ENCODE measurements at regions not wholly inside any gene's neighbourhood (a gene's known extent, or its start where the extent isn't known, plus 50 kb on each side); places are given as distances from the start of the nearest gene placed in this dataset.

DNA sequence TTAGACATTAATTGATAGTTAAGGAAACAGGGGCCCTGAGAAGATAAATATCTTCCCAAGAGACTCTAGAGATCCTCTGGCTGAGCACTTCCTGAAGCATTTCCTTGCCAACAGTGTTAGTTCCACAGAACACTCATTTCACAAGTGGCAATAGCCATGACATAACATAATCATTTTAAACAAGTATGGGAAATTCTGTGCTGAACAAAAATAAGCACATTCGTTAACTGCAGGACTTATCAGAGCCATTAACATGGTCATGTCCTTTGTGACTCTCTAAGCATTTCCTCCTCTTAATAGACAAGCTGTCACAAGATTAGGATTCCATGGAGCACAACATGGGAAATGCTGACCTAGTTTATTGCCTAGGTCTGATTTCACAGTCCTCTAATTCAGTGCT is 184.9 kb downstream of the SNX18 start:
- POLR2A ChIA-PET (ENCODE audit: unreplicated experiment): no interaction called here
- peak overlapping the region; percentile 58 for H3K27ac ChIP-seq (ENCODE audit: low read length)
- ATAC-seq (no peak), DNase-seq (no peak)
- no TSS peak for BruUV-seq (replicated peaks)
- H3K4me1 ChIP-seq (ENCODE audit: insufficient read depth, low read length): peaks cover 42% of the 10 kb centered on the region
- H3K9me2 ChIP-seq (replicated peaks; ENCODE audit: low read length): no peaks in the 10 kb centered on the region
- no peak overlapping the region for H3K4me3 ChIP-seq (ENCODE audit: low read length)
- no peak overlapping the region for H2AFZ ChIP-seq (ENCODE audit: low read length)
- intact Hi-C loops (cut with micrococcal nuclease): loop anchor here (5.0 to 10.0 kb wide), 2 partner anchors 40 to 178 kb away; no protein-coding TSS in a partner anchor
- H3K9me3 ChIP-seq (ENCODE audit: low read length): no peaks in the 10 kb centered on the region
- H3K27me3 ChIP-seq (ENCODE audit: low read length): no peaks in the 10 kb centered on the region
- H3K36me3 ChIP-seq (ENCODE audit: low read depth, low read length): no peaks in the 10 kb centered on the region
- H3K9ac ChIP-seq (ENCODE audit: low read length): no peak overlapping the region
- TF ChIP-seq, protein P1, sequence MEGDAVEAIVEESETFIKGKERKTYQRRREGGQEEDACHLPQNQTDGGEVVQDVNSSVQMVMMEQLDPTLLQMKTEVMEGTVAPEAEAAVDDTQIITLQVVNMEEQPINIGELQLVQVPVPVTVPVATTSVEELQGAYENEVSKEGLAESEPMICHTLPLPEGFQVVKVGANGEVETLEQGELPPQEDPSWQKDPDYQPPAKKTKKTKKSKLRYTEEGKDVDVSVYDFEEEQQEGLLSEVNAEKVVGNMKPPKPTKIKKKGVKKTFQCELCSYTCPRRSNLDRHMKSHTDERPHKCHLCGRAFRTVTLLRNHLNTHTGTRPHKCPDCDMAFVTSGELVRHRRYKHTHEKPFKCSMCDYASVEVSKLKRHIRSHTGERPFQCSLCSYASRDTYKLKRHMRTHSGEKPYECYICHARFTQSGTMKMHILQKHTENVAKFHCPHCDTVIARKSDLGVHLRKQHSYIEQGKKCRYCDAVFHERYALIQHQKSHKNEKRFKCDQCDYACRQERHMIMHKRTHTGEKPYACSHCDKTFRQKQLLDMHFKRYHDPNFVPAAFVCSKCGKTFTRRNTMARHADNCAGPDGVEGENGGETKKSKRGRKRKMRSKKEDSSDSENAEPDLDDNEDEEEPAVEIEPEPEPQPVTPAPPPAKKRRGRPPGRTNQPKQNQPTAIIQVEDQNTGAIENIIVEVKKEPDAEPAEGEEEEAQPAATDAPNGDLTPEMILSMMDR (conservative IDR thresholded peaks at IDR 0.05; ENCODE audit: low read depth, low read length): no peak
- TF ChIP-seq EZH2phosphoT487 (IDR thresholded peaks at IDR 0.05; ENCODE audit: borderline replicate concordance, low read length): no peak
- no peak for TF ChIP-seq EZH2 (IDR thresholded peaks at IDR 0.05; ENCODE audit: low read length, unreplicated experiment)
- H3K4me2 ChIP-seq (ENCODE audit: low read length): peak overlapping the region; percentile 43
- H4K20me1 ChIP-seq (ENCODE audit: low read length): no peaks in the 10 kb centered on the region
- CTCF ChIA-PET: no interaction called here
- no peaks in the 10 kb centered on the region for H3K79me2 ChIP-seq (ENCODE audit: low read length)
- H3F3A ChIP-seq (ENCODE audit: low read length, unreplicated experiment): no peaks in the 10 kb centered on the region

DNA sequence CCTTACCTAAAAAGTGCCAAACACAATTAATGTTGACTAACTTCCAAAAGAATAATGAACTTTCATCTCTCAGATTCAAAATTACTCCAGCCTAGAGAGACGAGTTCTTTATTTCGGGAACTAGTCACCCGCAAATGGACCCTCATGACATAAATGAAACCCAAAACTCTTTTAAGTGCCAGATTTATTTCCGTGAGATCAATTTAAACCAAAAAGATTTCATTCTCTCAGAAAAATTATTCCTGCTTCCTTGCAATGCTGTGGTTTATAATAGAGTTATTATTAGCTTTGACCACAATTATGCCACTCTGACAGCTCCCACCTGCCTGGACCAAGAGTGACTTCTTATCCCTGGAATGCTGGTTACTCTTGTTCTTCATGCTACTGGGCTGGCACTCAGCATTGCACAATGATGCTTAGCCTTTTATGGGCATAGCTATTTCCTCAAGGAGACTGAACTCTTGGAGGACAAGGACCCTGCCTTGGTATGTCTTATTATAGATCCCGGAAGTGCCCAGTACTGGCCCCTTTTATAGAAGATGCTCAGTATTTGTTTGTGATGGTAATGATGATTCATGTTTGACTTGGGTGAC is 183.5 kb downstream of the SNX18 start:
- ChIA-PET CTCF (no interaction called here), POLR2A (ENCODE audit: unreplicated experiment) (interaction anchor here (0.6 kb wide), 2 partner anchors 32 to 213 kb away, joined by 3 to 5 read pairs; no protein-coding TSS in a partner anchor)
- Histone ChIP-seq H3K4me1 (ENCODE audit: insufficient read depth, low read length) (peaks cover 42% of the 10 kb centered on the region), H3K79me2 (ENCODE audit: low read length) (no peaks in the 10 kb centered on the region), H3K9me3 (ENCODE audit: low read length) (no peaks in the 10 kb centered on the region), H3K9ac (ENCODE audit: low read length) (no peak overlapping the region), H3K27ac (ENCODE audit: low read length) (peak overlapping the region; percentile 69), H3K4me2 (ENCODE audit: low read length) (peak overlapping the region; percentile 73), H3K9me2 (replicated peaks; ENCODE audit: low read length) (no peaks in the 10 kb centered on the region), H3F3A (ENCODE audit: low read length, unreplicated experiment) (no peaks in the 10 kb centered on the region), H3K4me3 (ENCODE audit: low read length) (no peak overlapping the region), H4K20me1 (ENCODE audit: low read length) (no peaks in the 10 kb centered on the region), H3K27me3 (ENCODE audit: low read length) (no peaks in the 10 kb centered on the region), H2AFZ (ENCODE audit: low read length) (no peak overlapping the region), H3K36me3 (ENCODE audit: low read depth, low read length) (no peaks in the 10 kb centered on the region)
- intact Hi-C loops (cut with micrococcal nuclease): loop anchor here (5.0 to 10.0 kb wide), 2 partner anchors 41 to 176 kb away; no protein-coding TSS in a partner anchor
- ATAC-seq (peak; percentile 92), DNase-seq (peak; percentile 94)
- no TSS peak for BruUV-seq (replicated peaks)
- TF ChIP-seq EZH2phosphoT487 (IDR thresholded peaks at IDR 0.05; ENCODE audit: borderline replicate concordance, low read length): no peak
- no peak for TF ChIP-seq EZH2 (IDR thresholded peaks at IDR 0.05; ENCODE audit: low read length, unreplicated experiment)
- TF ChIP-seq, protein P1 (conservative IDR thresholded peaks at IDR 0.05; ENCODE audit: low read depth, low read length): no peak

DNA sequence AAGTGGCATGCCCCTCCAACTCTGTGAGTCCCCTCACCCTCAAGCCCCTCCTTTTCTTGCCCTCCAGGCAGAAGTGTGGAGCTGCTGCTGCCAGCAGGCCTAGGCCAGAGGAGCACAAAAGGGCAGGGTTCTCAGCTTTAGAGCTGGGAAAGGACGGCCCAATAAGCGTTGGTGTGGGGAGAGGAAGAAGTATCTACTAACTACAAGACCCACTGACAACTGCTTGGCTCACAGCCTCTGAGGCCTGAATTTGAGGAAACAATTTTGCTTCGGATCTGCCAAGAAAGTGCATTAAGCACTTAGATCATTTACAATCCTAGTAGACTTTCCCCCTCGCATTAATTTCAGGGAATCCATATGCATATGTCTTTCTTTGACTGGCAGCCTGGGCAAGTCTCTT is 179.4 kb downstream of the SNX18 start:
- no peak overlapping the region for H3K4me2 ChIP-seq (ENCODE audit: low read length)
- no peak for TF ChIP-seq EZH2 (IDR thresholded peaks at IDR 0.05; ENCODE audit: low read length, unreplicated experiment)
- no peak for TF ChIP-seq EZH2phosphoT487 (IDR thresholded peaks at IDR 0.05; ENCODE audit: borderline replicate concordance, low read length)
- TF ChIP-seq, protein P1 (conservative IDR thresholded peaks at IDR 0.05; ENCODE audit: low read depth, low read length): no peak
- no peaks in the 10 kb centered on the region for H3K9me2 ChIP-seq (replicated peaks; ENCODE audit: low read length)
- no peaks in the 10 kb centered on the region for H3K36me3 ChIP-seq (ENCODE audit: low read depth, low read length)
- no peaks in the 10 kb centered on the region for H3F3A ChIP-seq (ENCODE audit: low read length, unreplicated experiment)
- H3K27ac ChIP-seq (ENCODE audit: low read length): no peak overlapping the region
- H3K27me3 ChIP-seq (ENCODE audit: low read length): no peaks in the 10 kb centered on the region
- H3K79me2 ChIP-seq (ENCODE audit: low read length): no peaks in the 10 kb centered on the region
- H3K4me3 ChIP-seq (ENCODE audit: low read length): no peak overlapping the region
- no peaks in the 10 kb centered on the region for H3K9me3 ChIP-seq (ENCODE audit: low read length)
- ATAC-seq (no peak), DNase-seq (no peak)
- H3K4me1 ChIP-seq (ENCODE audit: insufficient read depth, low read length): peaks cover 22% of the 10 kb centered on the region
- CTCF ChIA-PET: no interaction called here
- intact Hi-C loops (cut with micrococcal nuclease): no loop called here
- H2AFZ ChIP-seq (ENCODE audit: low read length): no peak overlapping the region
- POLR2A ChIA-PET (ENCODE audit: unreplicated experiment): no interaction called here
- H3K9ac ChIP-seq (ENCODE audit: low read length): no peak overlapping the region
- H4K20me1 ChIP-seq (ENCODE audit: low read length): no peaks in the 10 kb centered on the region
- BruUV-seq (replicated peaks): no TSS peak
